ENCODE measurements at regions not wholly inside any gene's neighbourhood (a gene's known extent, or its start where the extent isn't known, plus 50 kb on each side); places are given as distances from the start of the nearest gene placed in this dataset.

GRCh38 chr4:144451766-144452450 is 194.0 kb upstream of the HHIP start:
- no peak for TF ChIP-seq POLR2A (IDR thresholded peaks at IDR 0.05; ENCODE audit: low read depth, low read length)
- TF ChIP-seq CTCF (IDR thresholded peaks at IDR 0.05; ENCODE audit: extremely low read depth in 1 of 2, insufficient read depth in 1 of 2, low read depth in 1 of 2, low read length in 2 of 2): no peak
- TF ChIP-seq POLR2AphosphoS5 (IDR thresholded peaks at IDR 0.05; ENCODE audit: insufficient read depth, low read depth, low read length): no peak
- TF ChIP-seq EZH2 (IDR thresholded peaks at IDR 0.05; ENCODE audit: borderline replicate concordance, low read depth, low read length, severe bottlenecking): no peak
- TF ChIP-seq FOS (IDR thresholded peaks at IDR 0.05; ENCODE audit: borderline replicate concordance, insufficient read depth, low read length): no peak

All from endothelial cell of umbilical vein (primary cell).